Breast epithelium (tissue), 3 donors: ENCODE measurements at regions not wholly inside any gene's neighbourhood (a gene's known extent, or its start where the extent isn't known, plus 50 kb on each side); places are given as distances from the start of the nearest gene placed in this dataset.

Experiments
- POLR2A ChIP-seq: fragments of 450-650 bp; IDR thresholded peaks from one replicate; pipeline ENCODE4 v1.6.1; 2016; ENCODE audit warnings: antibody characterized with exemption, mild to moderate bottlenecking, moderate library complexity
- TF ChIP-seq, protein P1 (sequence below), 3 donors: fragments of 450-650 bp; IDR thresholded peaks; one replicate each; pipeline ENCODE4 v1.5.1; 2016 to 2017; ENCODE audit warnings: antibody characterized with exemption in 3 of 3, mild to moderate bottlenecking in 3 of 3, moderate library complexity in 3 of 3

DNA sequence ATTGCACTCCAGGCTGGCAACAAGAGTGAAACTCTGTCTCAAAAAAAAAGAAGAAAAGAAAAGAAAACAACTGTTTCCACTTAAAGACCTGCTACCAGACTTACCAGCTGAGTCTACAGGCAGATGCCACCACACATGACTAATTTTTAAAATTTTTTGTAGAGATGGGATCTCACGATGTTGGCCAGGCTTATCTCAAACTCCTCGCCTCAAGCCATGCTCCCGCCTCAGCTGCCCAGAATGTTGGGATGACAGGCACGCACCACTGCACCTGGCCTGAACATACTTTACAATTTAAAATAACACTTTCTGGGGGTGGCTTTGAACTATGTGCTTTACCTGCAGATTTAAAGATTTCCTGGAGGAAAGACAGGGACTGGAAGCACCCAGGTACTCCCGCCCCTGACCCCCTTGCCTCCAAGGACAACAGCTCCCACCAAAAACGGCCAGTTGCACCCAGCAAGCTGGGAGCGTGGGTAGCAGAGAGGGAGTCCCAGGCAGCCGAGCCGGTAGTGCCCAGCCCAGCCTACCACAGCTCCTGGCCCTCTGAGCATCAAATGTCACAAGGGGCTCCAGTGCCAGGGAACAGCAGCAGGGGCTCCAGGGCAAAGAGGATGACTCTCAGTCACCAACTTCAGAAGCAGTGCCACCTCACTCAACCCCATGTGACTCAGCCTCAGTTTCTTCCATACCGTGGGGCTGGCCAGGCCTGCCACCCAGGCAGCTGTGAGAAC lies 262.9 kb downstream of the PARN start:
- TF ChIP-seq, protein P1, sequence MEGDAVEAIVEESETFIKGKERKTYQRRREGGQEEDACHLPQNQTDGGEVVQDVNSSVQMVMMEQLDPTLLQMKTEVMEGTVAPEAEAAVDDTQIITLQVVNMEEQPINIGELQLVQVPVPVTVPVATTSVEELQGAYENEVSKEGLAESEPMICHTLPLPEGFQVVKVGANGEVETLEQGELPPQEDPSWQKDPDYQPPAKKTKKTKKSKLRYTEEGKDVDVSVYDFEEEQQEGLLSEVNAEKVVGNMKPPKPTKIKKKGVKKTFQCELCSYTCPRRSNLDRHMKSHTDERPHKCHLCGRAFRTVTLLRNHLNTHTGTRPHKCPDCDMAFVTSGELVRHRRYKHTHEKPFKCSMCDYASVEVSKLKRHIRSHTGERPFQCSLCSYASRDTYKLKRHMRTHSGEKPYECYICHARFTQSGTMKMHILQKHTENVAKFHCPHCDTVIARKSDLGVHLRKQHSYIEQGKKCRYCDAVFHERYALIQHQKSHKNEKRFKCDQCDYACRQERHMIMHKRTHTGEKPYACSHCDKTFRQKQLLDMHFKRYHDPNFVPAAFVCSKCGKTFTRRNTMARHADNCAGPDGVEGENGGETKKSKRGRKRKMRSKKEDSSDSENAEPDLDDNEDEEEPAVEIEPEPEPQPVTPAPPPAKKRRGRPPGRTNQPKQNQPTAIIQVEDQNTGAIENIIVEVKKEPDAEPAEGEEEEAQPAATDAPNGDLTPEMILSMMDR (IDR thresholded peaks at IDR 0.05), result no peak
- no peak for TF ChIP-seq POLR2A
